ENCODE measurements at regions not wholly inside any gene's neighbourhood (a gene's known extent, or its start where the extent isn't known, plus 50 kb on each side); places are given as distances from the start of the nearest gene placed in this dataset.

- no peak for TF ChIP-seq POLR2AphosphoS5 (IDR thresholded peaks at IDR 0.05; ENCODE audit: borderline replicate concordance, low read depth, low read length)
- TF ChIP-seq EZH2 (IDR thresholded peaks at IDR 0.05) = no peak
These were observed 85.8 kb upstream of the SEC14L1 start for GRCh38 chr17:77054936-77055335.
